BLaER1 treated with 17β-estradiol and CSF1 and Interleukin-3, amounts not matched to agents 10 nM and 100 nM (cell line): ENCODE measurements at regions not wholly inside any gene's neighbourhood (a gene's known extent, or its start where the extent isn't known, plus 50 kb on each side); places are given as distances from the start of the nearest gene placed in this dataset.

ENCODE experiments used
- H3K27ac ChIP-seq, 11 experiments: shearing (Covaris generic); formaldehyde crosslinking; 2 replicates each; pipeline ENCODE4 v1.8.1; 2022
- H3K27me3 ChIP-seq, 11 experiments: shearing (Covaris generic); formaldehyde crosslinking; 2 replicates each; pipeline ENCODE4 v1.8.1; 2022
- H3K36me3 ChIP-seq, 11 experiments: shearing (Covaris generic); formaldehyde crosslinking; 2 replicates each; pipeline ENCODE4 v1.8.1; 2022
- H3K4me1 ChIP-seq, 10 experiments: shearing (Covaris generic); formaldehyde crosslinking; 2 replicates each; pipeline ENCODE4 v1.8.1; 2022
- H3K4me2 ChIP-seq, 11 experiments: shearing (Covaris generic); formaldehyde crosslinking; 2 replicates each; pipeline ENCODE4 v1.8.1; 2022
- H3K4me3 ChIP-seq, 10 experiments: shearing (Covaris generic); formaldehyde crosslinking; 2 replicates each; pipeline ENCODE4 v1.8.1; 2022
- H3K9ac ChIP-seq, 11 experiments: shearing (Covaris generic); formaldehyde crosslinking; 2 replicates each; pipeline ENCODE4 v1.8.1; 2022
- H3K9me3 ChIP-seq, 11 experiments: shearing (Covaris generic); formaldehyde crosslinking; replicated peaks in 1 of 11; 2 replicates each; pipeline ENCODE4 v1.8.1; 2022
- H4K20me1 ChIP-seq, 11 experiments: shearing (Covaris generic); formaldehyde crosslinking; 2 replicates each; pipeline ENCODE4 v1.8.1; 2022
- Cebpa-rat ChIP-seq, 11 experiments: shearing (Covaris generic); IDR thresholded peaks; 2 replicates each; pipeline ENCODE4 v1.8.1; 2022

DNA sequence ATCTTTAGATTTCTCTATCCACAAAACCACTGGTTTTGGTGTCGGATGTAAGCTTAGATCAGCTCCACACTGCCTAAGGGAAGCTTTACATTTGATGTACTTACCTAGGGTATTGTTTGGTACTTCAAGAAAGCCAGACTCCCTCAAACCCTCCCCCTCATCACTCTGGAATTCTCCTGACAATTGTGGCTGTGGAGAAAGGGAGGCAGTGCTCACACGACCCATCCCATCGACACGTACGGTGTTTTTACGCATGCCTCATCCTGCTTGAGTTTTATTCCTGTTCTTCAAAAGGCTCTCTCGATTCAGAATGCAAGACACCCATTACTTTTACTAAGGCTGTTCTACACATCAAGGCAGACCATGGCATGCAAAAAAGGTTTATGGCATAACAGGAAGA is 67.3 kb upstream of the ONECUT1 start:
- Histone ChIP-seq H3K27me3 (no peaks in the 10 kb centered on the region), H3K27ac (no peak overlapping the region), H3K4me1 (no peaks in the 10 kb centered on the region), H3K4me3 (no peak overlapping the region), H3K36me3 (no peaks in the 10 kb centered on the region), H3K9ac (no peak overlapping the region), H3K4me2 (no peak overlapping the region), H4K20me1 (no peaks in the 10 kb centered on the region), H3K9me3 (no peaks in the 10 kb centered on the region)
- TF ChIP-seq Cebpa-rat (IDR thresholded peaks at IDR 0.05), result no peak

DNA sequence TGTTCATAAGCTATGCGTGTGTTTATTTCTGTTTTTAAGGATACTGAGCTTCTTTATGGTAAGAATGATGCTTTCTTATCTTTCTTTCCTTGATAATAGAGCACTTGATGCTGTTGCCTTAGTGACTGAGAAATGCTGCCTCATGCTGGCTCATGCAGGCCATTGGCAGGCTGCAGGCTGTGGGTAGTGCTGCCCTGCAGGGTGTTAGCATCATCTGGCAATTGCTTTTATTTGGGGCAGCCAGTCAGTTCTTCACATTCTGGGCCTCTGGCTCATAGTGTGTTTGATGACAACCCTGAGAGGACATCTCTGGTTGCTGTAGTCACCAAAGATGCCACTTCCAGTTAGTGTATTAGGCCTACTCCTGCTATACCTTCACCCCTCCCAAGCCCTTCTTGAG is 66.2 kb upstream of the ONECUT1 start:
- H4K20me1 ChIP-seq, result no peaks in the 10 kb centered on the region
- H3K4me2 ChIP-seq, result no peak overlapping the region
- no peak for TF ChIP-seq Cebpa-rat (IDR thresholded peaks at IDR 0.05)
- no peaks in the 10 kb centered on the region for H3K9me3 ChIP-seq
- no peak overlapping the region for H3K4me3 ChIP-seq
- no peaks in the 10 kb centered on the region for H3K4me1 ChIP-seq
- no peak overlapping the region for H3K27ac ChIP-seq
- H3K27me3 ChIP-seq, result no peaks in the 10 kb centered on the region
- no peaks in the 10 kb centered on the region for H3K36me3 ChIP-seq
- no peak overlapping the region for H3K9ac ChIP-seq

DNA sequence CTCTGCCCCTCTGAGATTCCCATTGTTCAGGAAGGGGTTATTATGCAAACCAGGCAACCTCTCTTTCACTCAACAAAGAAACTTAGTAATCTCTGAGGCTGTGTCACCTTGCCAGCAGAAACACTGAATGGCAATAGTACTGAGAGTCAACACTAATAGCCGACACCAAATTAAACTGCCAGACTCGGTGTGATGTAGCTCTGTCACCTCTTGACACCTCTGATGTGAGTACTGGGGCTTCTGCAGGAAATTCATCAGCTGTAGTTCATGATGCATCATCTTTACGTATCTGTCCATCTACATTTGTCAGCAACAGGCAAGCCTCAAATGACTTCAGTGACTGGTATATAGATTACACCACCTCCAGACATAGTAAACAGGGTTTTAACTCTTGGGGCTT is 65.0 kb upstream of the ONECUT1 start:
- Histone ChIP-seq H3K9ac (no peak overlapping the region), H3K4me3 (no peak overlapping the region), H3K36me3 (no peaks in the 10 kb centered on the region), H3K4me1 (no peaks in the 10 kb centered on the region), H3K27ac (no peak overlapping the region), H3K27me3 (no peaks in the 10 kb centered on the region), H3K9me3 (no peaks in the 10 kb centered on the region), H3K4me2 (no peak overlapping the region), H4K20me1 (no peaks in the 10 kb centered on the region)
- no peak for TF ChIP-seq Cebpa-rat (IDR thresholded peaks at IDR 0.05)

DNA sequence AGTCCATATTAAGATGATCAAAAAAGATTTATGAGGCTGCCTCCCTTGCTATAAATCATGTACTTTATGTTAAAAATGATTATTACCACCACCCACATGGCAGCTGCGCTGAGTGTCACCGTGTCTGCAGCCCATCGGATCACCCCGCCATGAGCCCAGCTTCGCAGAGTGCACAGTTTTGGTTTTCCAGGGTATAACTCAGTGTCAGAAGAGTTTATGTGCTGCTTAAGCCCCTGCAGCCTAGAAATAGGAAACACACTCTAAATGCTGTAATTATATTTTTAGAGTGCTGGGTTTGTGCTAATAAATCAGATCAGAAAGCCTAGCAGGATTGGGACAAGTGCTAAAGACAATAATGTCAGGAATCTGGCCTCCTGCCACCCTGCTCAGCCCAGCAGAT is 54.7 kb upstream of the ONECUT1 start:
- Histone ChIP-seq H3K9me3 (peaks cover 0 to 10% (median 3%) of the 10 kb centered on the region in 11 experiments; a peak in 4 of 22 replicates), H3K27ac (no peak overlapping the region), H4K20me1 (no peaks in the 10 kb centered on the region), H3K27me3 (no peaks in the 10 kb centered on the region), H3K36me3 (no peaks in the 10 kb centered on the region), H3K4me2 (no peak overlapping the region), H3K9ac (no peak overlapping the region), H3K4me1 (no peaks in the 10 kb centered on the region), H3K4me3 (no peak overlapping the region)
- no peak for TF ChIP-seq Cebpa-rat (IDR thresholded peaks at IDR 0.05)
